ENCODE measurements at regions not wholly inside any gene's neighbourhood (a gene's known extent, or its start where the extent isn't known, plus 50 kb on each side); places are given as distances from the start of the nearest gene placed in this dataset.

DNA sequence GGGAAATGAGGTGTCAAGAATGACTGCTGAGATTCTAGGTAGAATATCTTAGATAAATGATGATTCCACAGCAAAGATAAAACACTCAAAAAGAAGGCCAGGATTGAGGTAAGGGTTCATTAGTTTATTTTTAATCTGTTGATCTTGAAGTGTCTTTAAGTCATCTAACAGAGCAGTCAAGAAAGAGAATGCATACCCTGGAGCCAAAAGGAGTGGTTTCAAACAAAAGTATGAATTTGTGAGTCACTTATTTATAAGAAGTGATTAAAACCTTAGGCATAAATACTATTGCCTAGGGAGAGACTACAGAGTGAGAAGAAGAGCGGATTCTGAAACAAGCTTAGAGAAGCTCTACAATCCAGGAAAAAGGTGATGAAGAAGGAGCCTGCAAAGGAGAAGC is 541.0 kb downstream of the DTWD2 start:
- no peaks in the 10 kb centered on the region for H3K36me3 ChIP-seq
- H3K4me1 ChIP-seq = no peaks in the 10 kb centered on the region
- no peak for TF ChIP-seq POLR2AphosphoS5 (IDR thresholded peaks at IDR 0.05)
- TF ChIP-seq, protein P1, sequence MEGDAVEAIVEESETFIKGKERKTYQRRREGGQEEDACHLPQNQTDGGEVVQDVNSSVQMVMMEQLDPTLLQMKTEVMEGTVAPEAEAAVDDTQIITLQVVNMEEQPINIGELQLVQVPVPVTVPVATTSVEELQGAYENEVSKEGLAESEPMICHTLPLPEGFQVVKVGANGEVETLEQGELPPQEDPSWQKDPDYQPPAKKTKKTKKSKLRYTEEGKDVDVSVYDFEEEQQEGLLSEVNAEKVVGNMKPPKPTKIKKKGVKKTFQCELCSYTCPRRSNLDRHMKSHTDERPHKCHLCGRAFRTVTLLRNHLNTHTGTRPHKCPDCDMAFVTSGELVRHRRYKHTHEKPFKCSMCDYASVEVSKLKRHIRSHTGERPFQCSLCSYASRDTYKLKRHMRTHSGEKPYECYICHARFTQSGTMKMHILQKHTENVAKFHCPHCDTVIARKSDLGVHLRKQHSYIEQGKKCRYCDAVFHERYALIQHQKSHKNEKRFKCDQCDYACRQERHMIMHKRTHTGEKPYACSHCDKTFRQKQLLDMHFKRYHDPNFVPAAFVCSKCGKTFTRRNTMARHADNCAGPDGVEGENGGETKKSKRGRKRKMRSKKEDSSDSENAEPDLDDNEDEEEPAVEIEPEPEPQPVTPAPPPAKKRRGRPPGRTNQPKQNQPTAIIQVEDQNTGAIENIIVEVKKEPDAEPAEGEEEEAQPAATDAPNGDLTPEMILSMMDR (IDR thresholded peaks at IDR 0.05) = no peak
- TF ChIP-seq POLR2A (IDR thresholded peaks at IDR 0.05) = no peak
- no peak for TF ChIP-seq EP300 (IDR thresholded peaks at IDR 0.05)
- H3K4me3 ChIP-seq = no peak overlapping the region
- no peak overlapping the region for H3K27ac ChIP-seq
- DNase-seq (ENCODE audit: low spot score in 2 of 2) = no peak
- 57% methylated on average over 1 of the region's 1 CpG for WGBS
- H3K9me3 ChIP-seq = no peaks in the 10 kb centered on the region
- no peaks in the 10 kb centered on the region for H3K27me3 ChIP-seq

DNA sequence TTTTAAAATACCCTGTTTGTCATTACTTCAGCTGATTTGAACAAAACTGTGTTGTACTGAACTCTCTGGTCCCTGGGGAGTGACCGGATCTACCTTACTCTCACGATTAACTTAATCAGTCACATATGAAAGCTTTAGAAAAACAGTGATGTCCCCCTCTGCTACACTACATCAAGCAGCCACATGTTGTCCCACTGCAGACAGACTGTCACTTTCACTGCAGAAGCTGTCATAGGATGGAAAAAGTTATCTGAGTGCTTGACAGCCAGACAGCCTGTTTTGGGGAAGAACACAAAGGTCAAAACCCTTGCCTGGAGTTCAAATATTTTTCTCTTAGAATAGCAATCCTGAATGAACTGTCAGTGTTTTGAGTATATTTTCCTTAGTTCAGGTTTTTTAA is 546.4 kb downstream of the DTWD2 start:
- TF ChIP-seq, protein P1 (IDR thresholded peaks at IDR 0.05) = no peak
- no peak for TF ChIP-seq POLR2AphosphoS5 (IDR thresholded peaks at IDR 0.05)
- no peak for TF ChIP-seq POLR2A (IDR thresholded peaks at IDR 0.05)
- no peak for TF ChIP-seq EP300 (IDR thresholded peaks at IDR 0.05)
- H3K9me3 ChIP-seq = no peaks in the 10 kb centered on the region
- 66% methylated on average over 2 of the region's 2 CpGs for WGBS

DNA sequence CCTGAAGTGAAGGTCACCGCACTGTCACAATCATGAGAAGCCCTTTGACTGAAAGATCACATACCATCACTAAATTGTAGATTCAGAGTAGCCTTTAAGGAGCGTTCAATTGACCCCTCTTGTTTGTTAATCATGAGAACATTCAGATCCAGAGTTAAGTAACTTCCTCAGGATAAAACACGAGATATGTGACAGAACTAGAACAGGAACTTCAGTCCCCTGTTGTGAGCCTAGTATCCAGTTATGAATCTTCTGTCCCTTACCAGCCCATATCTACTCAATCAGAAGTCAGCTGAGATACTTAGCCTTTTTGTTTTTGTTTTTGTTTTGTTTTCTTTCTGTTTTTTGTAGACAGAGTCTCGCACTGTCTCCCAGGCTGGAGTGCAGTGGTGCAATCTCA is 547.3 kb downstream of the DTWD2 start:
- no peak overlapping the region for H3K4me3 ChIP-seq
- H3K4me1 ChIP-seq = no peaks in the 10 kb centered on the region
- no peaks in the 10 kb centered on the region for H3K9me3 ChIP-seq
- WGBS = 84% methylated on average over 4 of the region's 4 CpGs
- no peak for DNase-seq (ENCODE audit: low spot score in 2 of 2)
- no peaks in the 10 kb centered on the region for H3K36me3 ChIP-seq
- no peak overlapping the region for H3K27ac ChIP-seq
- TF ChIP-seq POLR2AphosphoS5 (IDR thresholded peaks at IDR 0.05) (no peak), POLR2A (IDR thresholded peaks at IDR 0.05) (no peak), EP300 (IDR thresholded peaks at IDR 0.05) (no peak)
- TF ChIP-seq, protein P1 (IDR thresholded peaks at IDR 0.05) = no peak
- H3K27me3 ChIP-seq = no peaks in the 10 kb centered on the region

More for the DNA sequence above, 546.4 kb downstream of the DTWD2 start:
- H3K4me3 ChIP-seq = no peak overlapping the region
- H3K27me3 ChIP-seq = no peaks in the 10 kb centered on the region
- no peaks in the 10 kb centered on the region for H3K4me1 ChIP-seq
- no peaks in the 10 kb centered on the region for H3K36me3 ChIP-seq
- H3K27ac ChIP-seq = no peak overlapping the region
- no peak for DNase-seq (ENCODE audit: low spot score in 2 of 2)

DNA sequence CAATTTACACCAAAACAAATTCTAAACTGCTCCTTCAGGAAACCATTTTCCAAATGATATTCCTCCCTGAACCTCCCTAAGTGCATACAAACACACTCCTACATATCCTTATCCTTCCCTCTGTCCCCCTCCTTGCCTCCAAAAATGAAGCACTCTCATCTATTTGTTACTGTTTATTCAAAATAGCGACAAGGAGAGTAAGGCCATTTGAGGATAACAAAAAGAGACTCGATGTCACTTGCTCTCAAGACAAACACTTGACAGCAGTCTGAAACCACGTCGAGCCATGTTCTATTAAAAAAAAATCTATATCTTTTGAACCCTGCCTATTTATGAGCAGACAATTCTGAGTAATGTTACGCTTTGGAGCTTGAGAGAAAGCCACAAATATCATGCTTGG is 547.9 kb downstream of the DTWD2 start:
- Histone ChIP-seq H3K36me3 (no peaks in the 10 kb centered on the region), H3K9me3 (no peaks in the 10 kb centered on the region), H3K4me1 (no peaks in the 10 kb centered on the region), H3K27ac (no peak overlapping the region), H3K4me3 (no peak overlapping the region), H3K27me3 (no peaks in the 10 kb centered on the region)
- no peak for DNase-seq (ENCODE audit: low spot score in 2 of 2)
- TF ChIP-seq, protein P1 (IDR thresholded peaks at IDR 0.05) = no peak
- TF ChIP-seq EP300 (IDR thresholded peaks at IDR 0.05) = no peak
- no peak for TF ChIP-seq POLR2A (IDR thresholded peaks at IDR 0.05)
- no peak for TF ChIP-seq POLR2AphosphoS5 (IDR thresholded peaks at IDR 0.05)
- 73% methylated on average over 5 of the region's 5 CpGs for WGBS

DNA sequence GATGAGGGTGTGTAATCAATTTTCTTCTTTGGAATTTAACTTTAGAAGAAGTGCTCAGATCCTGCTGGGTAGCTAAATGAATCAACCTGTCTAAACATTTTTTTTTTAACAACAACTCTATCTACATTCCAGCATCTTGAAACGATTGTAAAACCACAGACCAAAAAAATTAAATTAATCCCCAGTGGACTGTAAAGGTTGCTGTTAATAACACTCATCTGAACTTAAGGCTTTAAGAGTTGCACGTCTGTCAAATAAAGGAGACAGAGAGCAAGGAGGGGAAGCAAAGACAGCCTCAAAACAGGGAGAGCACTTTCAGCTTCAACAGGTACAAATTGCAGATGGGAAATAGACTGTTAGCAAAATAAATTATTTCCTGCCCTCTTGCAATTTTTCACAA is 548.5 kb downstream of the DTWD2 start:
- no peaks in the 10 kb centered on the region for H3K36me3 ChIP-seq
- H3K27ac ChIP-seq = no peak overlapping the region
- no peaks in the 10 kb centered on the region for H3K9me3 ChIP-seq
- no peaks in the 10 kb centered on the region for H3K27me3 ChIP-seq
- DNase-seq (ENCODE audit: low spot score in 2 of 2) = no peak
- WGBS = 21% methylated on average over 2 of the region's 2 CpGs
- H3K4me3 ChIP-seq = no peak overlapping the region
- no peak for TF ChIP-seq POLR2A (IDR thresholded peaks at IDR 0.05)
- H3K4me1 ChIP-seq = no peaks in the 10 kb centered on the region

DNA sequence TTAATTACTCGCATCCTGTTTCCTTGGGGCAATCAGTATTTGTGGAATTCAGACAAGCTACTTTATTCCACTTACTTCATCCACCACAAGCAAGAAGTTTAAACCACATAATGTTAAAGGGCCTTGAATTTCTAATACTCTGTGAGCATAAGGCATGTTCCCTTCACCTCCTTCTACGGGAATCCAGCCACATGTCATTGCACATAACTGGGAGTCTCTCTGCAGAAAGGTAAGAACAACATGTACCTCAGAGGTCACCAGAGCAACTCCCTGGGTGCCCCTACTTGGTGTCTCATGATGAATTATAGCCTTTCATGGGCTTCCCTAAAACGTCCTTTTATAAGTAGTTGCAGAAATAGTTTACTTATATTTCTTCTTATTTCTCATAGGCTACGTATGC is 553.2 kb downstream of the DTWD2 start:
- no peak overlapping the region for H3K4me3 ChIP-seq
- H3K27me3 ChIP-seq = no peaks in the 10 kb centered on the region
- no peaks in the 10 kb centered on the region for H3K9me3 ChIP-seq
- DNase-seq (ENCODE audit: low spot score in 2 of 2) = no peak
- no peaks in the 10 kb centered on the region for H3K36me3 ChIP-seq
- 71% methylated on average over 4 of the region's 4 CpGs for WGBS
- no peak for TF ChIP-seq EP300 (IDR thresholded peaks at IDR 0.05)
- TF ChIP-seq POLR2AphosphoS5 (IDR thresholded peaks at IDR 0.05) = no peak
- TF ChIP-seq, protein P1 (IDR thresholded peaks at IDR 0.05) = no peak
- TF ChIP-seq POLR2A (IDR thresholded peaks at IDR 0.05) = no peak
- no peak overlapping the region for H3K27ac ChIP-seq
- no peaks in the 10 kb centered on the region for H3K4me1 ChIP-seq
